GM18909 (cell line): ENCODE measurements at regions not wholly inside any gene's neighbourhood (a gene's known extent, or its start where the extent isn't known, plus 50 kb on each side); places are given as distances from the start of the nearest gene placed in this dataset.
"Not testable (repeated sequence)": the region's sequence is repeated elsewhere in the genome, so short reads cannot be mapped to it uniquely, and the experiment has no call there.

Experiments
- ATAC-seq: cut with Tn5 transposase; IDR thresholded peaks from one replicate; pipeline ENCODE4 v1.9.1; 2021; ENCODE audit warnings: mild to moderate bottlenecking; ENCODE audit not compliant: unreplicated experiment, poor library complexity

DNA sequence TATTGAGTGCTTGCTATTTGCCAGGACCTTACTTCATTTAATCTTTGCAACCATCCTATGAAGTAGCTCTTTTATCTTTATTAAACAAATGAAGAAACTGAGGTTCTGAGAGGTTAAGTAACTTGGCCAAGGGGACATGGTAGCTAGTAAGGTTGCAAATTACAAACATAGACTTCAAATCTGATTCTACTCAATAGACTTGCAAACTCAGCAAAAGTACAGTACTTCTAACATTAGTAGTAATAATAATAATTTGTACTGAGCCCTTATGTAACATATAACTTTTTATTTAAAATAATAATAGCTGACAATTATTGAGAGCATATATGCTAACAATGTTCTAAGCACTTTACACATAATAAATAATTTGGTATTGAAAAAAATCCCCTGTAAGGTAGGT is 255.7 kb upstream of the ATP5MC3 start:
- ATAC-seq, result no peak

DNA sequence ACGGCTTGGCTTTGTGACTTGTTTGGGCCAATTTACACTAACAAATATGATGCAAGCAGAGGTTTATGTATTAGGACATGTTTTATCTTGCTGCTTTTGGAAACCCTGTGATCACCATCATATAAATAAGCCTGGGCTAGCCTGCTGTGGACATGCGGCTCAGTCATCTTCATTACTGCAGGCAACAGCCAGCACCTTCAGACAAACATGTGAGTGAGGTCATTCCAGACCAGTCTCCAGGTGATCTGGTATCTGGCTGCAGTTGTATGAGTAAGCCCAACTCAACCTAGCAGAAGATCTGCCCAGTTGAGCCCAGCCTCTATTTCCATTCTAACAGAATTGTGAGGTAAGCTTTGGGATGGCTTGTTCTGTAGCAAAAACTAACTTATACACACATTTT is 254.6 kb upstream of the ATP5MC3 start:
- ATAC-seq, result no peak

DNA sequence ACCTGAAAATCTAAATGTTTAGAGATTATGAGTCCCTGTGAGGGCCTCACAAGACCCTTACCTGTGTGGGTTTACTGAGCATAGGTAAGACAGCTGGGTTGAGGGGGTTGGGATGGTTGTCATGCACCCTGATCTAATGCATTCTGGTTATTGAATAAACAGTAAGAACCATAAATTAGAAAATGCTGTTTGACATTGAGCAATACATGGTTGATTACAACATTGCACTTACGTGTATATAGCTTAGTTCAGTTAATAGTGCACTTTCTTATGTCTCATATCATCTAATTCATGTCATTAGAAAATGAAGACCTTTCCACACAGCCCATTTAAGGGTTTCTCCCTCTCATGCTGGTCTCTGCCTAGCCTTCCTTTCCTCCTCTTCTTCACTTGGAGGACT is 253.5 kb upstream of the ATP5MC3 start:
- ATAC-seq, result no peak

DNA sequence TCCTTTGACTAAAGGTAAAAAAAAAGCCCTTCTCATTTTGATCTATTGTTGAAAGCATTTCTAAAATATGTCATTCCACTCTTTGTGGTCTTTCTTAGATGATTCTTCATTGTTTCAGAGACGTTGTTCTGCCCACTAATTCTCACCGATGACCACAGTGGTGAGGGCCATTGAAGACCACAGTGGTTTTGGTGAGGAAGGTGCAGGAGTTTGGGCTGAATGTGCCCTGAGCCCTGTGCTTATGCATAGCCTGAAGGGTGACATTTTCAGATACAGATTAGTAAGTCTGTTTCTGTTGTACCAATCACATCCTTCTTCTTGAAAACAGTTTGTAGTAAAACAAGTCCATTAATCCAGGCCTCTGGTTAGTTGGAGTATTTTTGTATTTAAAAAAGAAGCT is 251.3 kb upstream of the ATP5MC3 start:
- no peak for ATAC-seq

DNA sequence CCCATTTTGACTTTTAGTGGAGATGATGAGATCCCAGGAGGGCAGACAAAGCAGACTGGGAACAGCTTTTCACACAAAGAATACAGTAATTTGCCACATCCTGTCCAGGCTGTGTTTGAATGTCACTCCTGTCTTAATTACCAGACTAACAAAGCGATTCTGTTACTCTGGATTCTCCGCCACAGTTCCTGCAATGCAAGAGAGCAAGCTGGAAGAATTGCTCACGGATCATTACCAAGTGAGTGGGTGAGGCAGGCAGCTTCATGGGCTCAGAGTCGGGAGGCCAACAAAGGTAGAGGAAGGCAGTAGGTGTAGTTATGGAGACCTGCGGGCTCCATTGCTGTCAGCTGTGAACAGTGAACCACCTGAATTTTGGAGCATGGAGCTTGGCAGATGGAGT is 250.5 kb upstream of the ATP5MC3 start:
- ATAC-seq, result no peak

DNA sequence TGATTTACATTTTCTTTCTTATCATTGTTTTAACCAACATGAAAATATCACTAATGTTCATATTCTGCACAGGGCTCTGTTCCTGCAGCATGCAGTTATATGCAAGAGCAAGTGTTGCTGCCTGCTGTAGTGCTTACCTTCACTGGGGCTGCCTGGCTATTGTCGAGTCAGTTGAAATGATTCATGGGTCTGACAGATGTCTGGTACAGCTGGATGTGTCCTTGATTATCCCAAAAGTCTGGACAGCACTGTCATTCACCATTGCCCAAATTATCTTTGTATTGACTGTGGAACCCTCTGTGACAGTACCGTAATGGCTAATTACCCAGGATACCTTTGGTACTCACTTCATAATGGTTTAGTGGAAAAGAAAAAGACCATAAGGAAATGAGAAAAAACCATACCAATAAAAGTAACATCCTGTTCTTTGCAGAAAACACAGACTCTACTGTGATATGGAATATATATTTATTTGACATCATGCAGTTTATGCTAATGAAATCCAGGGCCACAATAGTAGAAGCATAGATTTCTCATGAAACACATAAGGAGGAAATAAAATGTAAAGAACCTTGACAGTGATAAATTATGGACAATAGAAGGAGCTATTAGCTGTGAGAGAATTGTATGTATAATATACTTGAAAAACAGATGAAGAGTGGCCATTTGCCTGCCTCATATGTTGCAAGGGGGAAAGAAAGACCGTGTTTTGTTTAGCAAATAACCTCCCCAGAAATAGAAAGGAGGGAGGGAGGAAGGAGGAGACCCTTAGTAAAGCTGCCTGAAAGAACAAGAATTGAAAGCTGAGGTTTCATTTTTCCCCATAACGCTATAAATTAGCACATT is 249.8 kb upstream of the ATP5MC3 start:
- no peak for ATAC-seq

DNA sequence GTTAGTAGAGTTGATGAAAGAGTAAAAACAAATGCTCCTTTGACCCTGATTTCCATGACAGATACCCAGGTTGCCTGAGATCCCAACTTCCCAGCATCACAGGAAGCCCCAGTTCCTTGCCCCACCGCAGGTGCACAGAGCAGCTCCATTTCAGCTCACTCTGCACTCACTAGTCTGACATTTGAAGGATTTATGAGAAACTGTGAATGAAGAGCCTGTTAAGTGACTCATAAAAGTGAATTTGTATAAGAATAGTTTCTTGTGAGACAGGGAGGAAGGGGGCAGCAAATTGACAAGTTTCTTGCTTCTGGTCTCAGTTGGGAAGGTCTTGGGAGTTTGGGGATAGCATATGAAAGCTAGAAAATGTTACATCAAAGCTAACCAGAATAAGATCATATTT is 248.7 kb upstream of the ATP5MC3 start:
- no peak for ATAC-seq

DNA sequence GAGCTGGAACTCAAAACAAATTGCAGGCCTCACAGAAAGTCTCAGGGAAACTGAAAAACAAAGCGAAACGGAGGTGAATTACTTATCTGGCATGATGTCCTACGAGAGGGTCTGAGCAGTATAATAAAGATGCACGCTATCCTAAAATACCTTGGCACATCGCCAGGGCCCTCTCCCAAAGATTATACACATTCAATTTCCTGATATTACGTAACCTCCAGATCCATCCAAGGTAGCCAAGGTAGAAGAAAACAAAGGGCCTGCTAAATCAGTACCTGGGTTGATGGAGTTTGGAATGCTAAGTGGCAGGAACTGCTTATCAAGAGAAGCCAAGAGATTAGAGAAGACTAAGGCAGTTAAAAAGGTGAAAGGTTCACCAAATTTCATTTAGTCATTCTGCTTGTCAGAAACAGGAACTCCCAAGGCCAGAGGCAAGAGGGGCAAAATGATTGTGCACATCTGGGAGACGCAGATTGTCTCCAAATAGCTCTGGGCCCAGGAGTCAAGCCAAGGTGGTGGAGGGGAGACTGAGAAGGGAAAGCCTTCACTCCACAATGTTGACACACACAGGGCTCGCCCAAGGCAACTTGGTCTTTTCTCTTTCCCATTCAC is 236.8 kb upstream of the ATP5MC3 start:
- no peak for ATAC-seq

DNA sequence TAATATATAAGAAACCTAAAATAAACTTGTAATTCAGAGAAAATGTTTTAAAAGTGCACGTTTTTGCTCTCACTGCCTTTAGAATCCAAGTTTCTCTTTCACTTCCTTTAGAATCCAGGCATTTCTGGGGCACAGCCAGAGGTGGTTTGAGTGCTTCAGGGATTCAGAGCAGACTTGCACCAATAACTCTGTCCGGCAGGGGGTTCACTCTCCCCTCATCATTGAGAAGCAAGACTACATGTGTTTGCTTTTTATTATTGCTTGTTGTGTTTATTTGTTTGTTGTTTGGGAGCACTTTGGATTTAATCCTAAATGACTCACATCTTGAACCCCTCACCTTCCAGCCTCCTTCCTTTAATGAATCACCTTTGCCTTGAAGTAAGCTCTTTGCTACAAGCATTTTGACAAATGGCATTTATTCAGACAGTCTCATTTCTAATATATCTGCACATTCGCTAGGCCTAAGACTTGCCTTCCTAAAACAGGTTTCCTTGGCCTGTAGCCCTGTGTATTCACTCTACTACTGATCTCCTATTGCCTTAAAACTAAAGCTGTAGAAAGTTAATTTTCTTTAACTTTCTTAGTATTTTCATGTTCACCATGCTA is 233.5 kb upstream of the ATP5MC3 start:
- ATAC-seq, result no peak

DNA sequence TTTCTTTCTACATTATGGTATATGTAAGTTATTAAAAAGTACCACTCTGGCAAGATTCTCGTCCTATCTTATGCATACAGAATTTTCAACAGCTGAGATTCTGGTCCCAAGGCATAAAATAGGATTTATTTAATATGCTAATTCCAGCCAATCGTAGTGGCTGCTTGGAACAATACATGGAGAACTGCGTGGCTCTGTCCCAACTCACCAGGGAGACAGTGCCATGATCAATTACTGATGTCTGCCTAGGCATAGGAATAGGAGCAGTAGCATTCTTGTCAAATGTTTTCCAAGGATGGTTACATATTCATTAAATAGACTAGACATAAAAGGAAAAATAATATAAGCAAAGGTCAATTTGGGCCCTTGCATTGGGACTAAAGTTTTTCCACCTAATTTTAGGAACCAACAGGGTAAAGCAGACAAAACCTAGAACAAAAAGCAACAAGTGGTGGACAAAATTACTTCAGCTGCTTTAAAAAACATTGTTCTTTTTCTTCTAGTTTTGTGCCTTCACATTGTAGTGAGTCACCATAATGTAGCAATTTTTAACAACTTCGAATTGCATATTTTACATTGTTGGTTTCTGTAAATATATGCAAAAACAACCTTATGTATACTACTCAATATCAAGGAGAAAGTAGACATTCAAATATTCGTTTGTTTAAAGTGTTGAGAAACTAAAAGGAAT is 232.8 kb upstream of the ATP5MC3 start:
- ATAC-seq, result no peak

DNA sequence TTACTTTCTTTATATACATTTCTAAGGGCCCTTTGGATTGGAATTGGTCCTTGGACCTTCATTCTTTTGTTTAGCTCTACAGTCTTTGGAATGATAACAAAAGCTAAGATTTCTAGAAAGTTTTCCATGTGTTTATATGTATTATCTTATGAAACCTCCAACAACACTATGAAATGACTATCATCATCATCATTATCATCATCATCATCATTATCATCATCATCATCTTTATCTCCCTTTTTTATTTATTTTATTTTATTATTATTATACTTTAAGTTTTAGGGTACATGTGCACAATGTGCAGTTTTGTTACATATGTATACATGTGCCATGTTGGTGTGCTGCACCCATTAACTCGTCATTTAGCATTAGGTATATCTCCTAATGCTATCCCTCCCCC is 229.4 kb upstream of the ATP5MC3 start:
- not testable (repeated sequence) for ATAC-seq

DNA sequence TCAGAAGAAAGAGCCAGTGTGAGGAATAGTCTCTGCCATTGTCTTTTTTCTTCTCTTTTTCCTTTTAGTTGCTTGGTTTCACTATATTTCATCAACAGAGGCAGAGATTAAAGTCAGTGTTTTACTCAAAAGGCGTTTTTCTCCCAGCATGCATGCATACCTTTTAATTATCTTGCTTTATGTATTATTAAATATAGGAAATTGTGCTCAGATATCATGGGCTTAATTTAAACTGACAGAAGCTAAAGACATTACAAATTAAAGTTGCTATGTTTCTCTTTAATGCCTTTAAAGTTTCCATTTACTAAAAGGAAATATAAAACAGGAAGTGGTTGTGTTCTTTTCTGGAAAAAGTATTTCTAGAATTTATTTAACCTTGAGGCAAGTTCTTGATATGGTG is 223.3 kb upstream of the ATP5MC3 start:
- no peak for ATAC-seq

DNA sequence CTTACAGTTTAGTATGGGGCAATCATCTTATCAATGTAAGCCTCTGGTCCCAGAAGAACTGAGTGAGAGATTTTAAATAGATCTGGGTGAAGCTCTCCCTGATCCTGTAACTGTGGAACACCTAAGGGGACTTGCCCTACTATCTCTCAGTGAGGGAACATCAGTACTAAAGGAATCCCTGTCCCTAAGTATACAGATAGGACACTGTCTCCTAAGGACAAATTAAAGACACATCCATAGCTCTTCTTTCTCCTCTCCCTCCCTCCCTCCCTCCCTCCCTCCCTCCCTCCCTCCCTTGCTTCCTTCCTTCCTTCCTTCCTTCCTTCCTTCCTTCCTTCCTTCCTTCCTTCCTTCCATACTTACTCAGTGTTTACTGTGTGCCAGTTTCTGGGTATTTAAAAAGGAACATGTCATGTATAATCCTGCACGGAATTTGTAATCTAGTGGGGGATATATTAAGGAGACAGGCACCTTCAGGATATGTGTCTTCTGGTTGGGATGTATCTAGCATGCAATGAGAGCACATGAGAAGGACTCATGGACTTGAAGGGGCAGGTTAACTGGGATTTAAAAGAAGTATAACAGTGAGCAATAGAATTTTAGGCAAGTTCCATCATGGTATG is 222.2 kb upstream of the ATP5MC3 start:
- ATAC-seq, result no peak

DNA sequence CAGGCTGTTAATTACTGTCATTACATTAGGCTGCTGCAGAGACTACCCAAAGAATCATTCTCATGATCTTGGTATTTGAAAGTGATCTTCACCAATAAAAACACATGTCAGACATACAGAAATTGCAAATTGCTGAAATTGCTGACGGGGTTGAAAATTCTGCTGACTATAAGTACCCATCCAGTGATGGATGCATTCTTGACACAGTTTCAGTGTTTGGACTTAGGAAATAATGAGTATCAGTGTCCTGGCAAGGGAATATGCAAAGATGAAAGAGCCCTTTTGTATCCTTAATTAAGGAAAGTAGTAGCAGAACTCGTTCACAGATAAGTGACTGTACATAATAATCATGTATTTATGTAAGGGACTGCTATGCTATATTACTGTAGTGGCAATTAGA is 221.1 kb upstream of the ATP5MC3 start:
- ATAC-seq, result no peak

DNA sequence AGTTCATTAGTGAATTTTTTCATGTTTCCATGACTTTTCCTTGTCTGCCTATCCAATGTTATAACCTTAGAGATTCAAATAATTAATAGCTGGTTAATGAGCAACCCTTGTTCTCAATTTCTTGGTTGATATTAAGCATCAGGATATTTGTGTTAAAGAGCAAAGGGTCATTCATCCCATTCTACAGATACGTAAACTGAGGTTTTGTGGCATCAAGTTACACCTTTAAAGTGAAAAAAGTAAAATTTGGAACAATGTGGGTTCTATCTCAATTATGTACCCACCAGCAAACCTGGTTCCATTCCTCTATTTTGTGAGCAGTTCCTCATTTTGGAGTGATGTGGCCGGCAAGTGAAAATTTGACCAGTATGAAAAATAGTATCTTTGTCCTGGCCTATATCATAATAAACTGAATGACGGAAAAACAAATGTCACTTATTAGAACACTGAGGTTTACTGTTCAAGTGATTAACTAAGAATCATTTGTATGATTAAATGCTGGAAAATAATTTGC is 220.5 kb upstream of the ATP5MC3 start:
- no peak for ATAC-seq

DNA sequence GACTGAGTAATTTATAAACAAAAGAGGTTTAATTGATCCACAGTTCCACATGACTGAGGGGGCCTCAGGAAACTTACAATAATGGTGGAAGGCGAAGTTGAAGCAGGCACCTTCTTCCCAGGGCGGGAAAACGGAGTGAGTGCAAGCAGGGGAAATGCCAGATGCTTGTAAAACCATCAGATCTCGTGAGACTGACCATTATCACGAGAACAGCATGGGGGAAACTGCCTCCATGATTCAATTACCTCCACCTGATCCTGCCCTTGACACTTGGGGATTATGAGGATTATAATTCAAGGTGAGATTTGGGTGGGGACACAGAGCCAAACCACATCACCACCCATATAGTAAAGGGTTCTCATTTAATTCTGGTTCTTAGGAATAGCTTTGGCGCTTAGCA is 219.5 kb upstream of the ATP5MC3 start:
- ATAC-seq, result no peak

DNA sequence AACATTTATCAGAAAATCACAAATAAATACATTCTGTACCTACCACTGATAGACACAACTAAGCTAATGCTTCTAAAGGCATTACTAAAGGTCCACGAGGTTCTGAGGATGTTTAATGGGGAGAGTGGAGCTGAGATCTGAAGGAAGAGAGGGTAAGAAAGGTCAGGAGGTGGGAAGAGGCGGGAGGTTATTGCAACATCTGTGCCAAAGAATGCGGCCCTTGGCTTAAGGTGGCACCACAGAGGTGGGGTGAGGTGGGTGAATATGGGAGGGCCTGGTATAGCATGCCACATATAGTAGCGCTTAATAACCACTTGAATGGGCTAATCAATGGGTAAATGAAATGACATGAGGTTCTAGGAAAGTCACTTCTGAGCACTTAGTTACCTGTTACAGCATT is 217.8 kb upstream of the ATP5MC3 start:
- no peak for ATAC-seq

DNA sequence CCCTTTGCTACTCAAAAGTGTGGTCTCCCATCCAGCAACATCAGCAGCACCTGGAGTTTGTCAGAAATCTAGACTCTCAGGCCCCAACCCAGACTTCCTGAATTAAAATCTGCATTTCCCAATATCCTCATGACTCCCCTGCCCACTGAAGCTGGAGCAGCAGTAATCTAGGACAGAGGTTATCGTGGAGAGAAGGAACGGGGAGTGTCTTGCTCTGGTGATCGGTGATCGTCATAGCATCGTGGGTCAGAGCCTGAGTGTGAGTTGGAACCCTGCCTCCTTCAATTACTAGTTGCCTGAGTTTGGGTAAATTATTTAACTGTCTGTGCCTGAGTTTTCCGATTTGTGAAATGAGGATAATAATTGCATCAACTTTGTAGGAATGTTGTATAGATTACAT is 217.3 kb upstream of the ATP5MC3 start:
- ATAC-seq, result no peak

DNA sequence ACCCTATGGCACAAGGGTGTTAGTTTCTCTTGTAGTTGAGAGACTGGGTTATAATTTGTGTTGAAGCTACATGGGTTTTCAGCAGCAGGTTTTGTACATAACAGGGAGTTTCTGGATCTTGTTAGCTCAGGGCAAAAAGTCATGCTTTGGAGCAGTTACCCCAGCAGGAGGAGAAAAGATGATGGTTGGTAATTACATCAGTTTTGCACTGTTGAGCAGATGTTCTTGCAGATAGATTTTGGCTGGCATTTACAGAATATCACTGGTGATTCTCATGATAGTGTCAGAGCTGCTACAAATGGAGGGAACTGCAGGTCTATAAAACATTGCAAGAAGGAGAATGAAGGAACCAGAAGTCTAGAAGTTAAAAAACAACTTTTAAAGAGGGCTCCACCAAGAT is 215.2 kb upstream of the ATP5MC3 start:
- no peak for ATAC-seq

DNA sequence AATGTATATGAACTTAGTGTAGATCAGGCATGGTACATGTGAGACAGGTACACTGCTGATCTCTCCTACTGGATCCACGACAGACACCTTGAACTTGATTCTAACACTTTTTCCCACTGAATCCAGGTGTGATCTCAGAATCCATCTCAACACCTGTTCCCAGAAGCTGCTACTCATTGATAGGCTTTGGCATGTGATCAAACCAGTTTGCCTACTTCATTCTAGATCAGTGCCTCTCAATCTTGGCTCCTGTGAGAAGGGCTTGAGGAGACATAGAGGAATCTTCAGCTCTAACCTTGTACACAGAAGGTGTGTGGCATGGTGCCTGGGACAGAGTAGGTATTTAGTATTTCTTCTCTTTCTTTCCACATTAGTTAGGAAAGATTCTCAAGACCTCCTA is 212.3 kb upstream of the ATP5MC3 start:
- no peak for ATAC-seq

DNA sequence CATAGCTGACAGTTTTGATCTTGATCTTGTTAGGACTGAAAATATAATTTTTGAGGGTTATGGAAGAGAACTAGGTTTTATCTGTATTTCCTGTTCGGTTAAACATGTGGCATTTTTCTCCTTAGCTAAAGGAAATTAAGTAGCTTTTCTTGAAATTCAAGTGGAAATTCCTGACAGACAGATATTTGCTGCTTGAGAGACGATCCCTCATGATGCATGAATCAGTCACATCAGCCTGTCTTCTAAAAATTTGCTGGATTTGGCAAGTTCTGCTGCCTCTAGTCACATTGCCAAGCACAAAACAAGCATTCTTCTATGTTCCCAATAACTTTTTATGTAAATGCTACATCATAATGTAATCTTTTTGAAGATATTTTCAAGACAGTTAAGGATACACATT is 201.8 kb upstream of the ATP5MC3 start:
- no peak for ATAC-seq
